Activated CD4-positive, alpha-beta T cell treated with anti-CD3 and anti-CD28 coated beads for 48 hours (primary cell): ENCODE measurements at regions not wholly inside any gene's neighbourhood (a gene's known extent, or its start where the extent isn't known, plus 50 kb on each side); places are given as distances from the start of the nearest gene placed in this dataset.
"Not testable (repeated sequence)": the region's sequence is repeated elsewhere in the genome, so short reads cannot be mapped to it uniquely, and the experiment has no call there.

ENCODE experiments used
- DNase-seq: peaks from one replicate; pipeline ENCODE4 v3.0.0-alpha.2; 2020

DNA sequence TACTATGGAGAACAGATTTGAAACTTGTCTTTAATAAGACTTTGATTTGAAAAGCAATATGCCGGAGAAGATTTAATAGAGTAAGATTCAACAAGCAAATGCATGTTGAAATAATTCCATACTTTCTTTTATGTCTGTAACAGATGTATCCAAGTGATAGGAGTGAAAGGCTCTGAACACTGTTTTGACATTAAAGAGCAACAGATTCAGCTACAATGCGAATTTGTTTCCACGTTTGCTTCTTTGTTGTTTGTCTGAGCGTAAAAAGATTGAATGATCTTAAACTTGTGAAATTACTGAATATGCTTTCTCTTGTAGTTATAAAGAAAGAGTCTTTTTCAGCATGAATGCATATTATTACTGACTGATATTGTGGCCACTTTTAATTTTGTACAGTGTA is 2612.9 kb downstream of the PCDH9 start:
- no peak for DNase-seq

- DNase-seq: no peak
These were observed 2638.2 kb downstream of the PCDH9 start for GRCh38 chr13:64591971-64592370.

DNA sequence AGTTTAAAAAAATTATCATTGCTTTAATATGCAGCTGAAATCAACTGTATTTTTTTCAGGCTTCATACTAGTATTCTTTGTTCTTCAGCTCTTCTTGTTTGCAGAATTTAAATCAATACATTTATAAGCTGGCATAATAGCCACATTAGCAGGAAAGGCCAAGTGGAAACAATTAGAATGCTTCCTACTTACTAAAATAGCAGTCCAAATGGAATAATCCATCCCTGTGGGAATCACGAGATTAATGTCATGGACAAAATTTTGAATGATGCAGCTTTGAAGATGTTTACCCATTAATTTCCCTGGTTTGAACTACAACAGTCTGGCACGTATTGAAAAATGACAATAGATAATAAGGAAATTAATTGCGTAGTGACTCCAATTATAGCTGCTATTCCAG is 2650.8 kb downstream of the PCDH9 start:
- DNase-seq: no peak

DNA sequence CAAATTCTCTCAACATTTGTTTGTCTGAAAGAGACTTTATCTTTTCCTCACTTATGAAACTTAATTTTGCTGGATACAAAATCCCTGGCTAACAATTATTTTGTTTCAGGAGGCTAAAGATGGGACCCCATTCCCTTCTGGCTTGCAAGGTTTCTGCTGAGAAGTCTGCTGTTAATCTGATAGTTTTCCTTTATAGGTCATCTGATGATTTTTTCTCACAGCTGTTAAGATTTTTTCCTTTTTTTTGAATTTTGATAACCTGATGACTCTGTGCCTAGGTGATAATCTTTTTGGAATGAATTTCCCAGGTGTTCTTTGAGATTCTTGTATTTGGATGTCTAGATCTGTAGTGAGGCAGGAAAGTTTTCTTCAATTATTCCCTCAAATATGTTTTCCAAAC is 2661.4 kb downstream of the PCDH9 start:
- no peak for DNase-seq

GRCh38 chr13:64558031-64558430 is 2672.1 kb downstream of the PCDH9 start:
- not testable (repeated sequence) for DNase-seq

DNA sequence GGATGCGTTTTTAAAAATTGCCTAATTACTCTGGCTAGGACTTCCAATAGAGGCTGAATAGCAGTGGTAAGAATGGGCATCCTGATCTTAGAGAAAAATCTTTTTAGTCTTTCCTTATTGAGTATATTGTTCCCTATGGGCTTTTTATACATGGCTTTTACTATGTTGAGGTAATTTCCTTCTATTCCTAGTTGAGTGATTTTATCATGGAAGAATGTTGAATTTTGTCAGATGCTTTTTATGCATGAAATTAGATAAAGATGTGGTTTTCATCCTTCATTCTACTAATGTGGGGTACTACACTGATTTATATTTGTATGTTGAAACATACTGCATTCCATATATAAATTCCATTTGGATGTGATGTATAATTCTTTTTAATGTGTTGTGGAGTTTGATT is 2673.8 kb downstream of the PCDH9 start:
- no peak for DNase-seq

DNA sequence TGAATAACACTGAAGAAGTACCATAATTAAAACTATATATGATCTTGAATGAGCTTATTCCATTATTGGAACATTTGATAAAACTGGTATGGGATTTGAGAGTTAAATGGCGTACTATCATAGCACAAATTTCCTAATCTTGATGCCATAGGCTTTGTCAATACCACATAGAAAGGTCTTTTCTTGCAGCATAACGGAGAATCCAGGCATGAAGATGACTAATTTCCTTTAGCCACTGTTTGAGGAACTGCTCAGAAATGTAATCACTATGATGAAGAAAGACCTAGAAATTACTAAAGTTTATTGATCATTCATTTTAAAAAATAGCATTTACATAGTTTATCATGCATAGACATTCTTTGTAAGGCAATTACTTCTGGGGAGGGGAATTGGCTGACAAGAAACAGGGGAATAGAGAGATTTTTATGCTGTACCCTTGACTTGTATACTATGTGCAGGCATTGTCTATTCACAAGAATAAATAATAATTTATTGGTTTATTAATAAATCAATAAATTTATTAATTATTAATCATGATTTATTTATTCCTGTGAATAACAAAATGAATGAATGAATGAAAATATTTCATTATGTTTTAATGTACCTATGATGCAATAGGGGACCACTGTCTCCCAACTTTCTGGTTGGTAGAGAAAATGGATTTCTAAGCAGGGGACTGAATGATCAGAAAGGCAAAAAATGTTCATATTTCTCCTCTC is 2676.6 kb downstream of the PCDH9 start:
- DNase-seq: no peak

GRCh38 chr13:64551755-64552154 is 2678.4 kb downstream of the PCDH9 start:
- no peak for DNase-seq

DNA sequence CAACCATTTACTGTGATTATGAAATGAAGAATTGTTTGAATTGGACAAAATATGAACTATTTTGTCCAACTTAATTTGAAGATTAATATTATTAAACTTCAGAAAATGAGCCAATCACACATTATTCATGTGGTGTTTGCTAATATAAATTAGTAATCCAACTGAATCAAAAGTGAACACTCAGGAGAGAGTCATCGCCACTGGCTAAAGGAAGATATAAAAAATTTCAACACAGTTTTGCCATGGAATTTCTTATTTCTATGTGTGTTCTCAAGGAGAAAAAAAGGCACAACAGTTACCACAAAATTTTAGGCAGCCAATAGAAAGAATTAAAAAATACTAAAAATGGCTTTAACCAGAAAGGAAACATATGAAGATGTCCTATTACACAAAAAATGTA is 2683.8 kb downstream of the PCDH9 start:
- DNase-seq: no peak

DNA sequence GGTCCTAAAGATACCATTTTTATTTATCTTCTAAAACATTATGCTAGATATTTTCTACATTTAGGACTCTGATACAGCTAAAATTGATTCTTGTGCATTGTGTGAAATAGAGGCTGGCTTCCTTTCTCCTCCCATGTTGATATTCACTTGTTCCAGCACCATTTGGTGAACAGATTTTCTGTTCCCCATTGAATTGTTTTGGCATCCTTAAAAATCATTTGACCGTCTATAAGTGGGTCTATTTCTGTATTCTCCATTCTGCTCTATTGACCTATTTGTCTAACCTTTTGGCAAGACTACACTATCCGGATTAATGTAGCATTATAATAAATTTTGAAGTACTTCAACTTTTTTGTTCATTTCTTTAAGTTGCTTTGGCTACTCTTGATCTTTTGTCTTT is 2689.2 kb downstream of the PCDH9 start:
- DNase-seq: no peak

DNA sequence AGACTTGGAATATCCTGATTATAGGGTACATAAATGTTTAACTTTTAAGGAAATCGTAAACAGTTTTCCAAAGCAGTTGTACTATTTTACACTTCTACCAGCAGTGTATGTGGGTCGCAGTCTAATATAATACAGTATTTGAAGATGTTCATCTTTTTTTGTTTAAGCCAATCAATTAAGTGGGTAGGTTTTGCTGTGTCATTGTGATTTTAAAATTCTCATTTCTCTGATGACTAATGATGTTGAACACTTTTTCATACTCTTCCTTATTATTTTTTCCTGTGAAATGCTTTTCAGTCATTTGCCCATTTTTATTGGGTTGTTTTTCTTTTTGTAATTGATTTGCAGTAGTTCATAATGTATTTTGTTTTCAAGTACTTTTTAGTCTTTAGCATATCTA is 2689.7 kb downstream of the PCDH9 start:
- no peak for DNase-seq

DNA sequence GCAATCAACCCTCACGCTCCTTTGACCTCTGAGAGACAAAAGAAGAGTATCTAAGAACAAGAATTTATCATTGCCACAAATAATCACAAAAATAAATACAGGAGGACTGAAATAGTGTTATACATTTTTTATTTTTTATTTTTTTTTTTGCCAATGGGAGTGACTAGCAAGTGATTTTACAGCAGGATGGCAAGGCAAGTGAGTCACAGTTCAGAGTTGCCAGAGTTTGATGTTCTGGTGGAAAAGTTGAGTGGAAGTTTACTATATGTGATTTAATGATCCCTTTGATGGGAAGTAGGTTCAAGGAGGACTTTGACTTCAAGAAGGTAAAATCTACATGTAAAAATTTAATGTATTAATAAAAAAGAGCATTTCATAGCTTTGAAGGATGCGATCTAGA is 2691.4 kb downstream of the PCDH9 start:
- DNase-seq: no peak

- DNase-seq: no peak
These were observed 2695.8 kb downstream of the PCDH9 start for GRCh38 chr13:64534302-64534701.

GRCh38 chr13:64531400-64531799 is 2698.7 kb downstream of the PCDH9 start:
- no peak for DNase-seq

DNA sequence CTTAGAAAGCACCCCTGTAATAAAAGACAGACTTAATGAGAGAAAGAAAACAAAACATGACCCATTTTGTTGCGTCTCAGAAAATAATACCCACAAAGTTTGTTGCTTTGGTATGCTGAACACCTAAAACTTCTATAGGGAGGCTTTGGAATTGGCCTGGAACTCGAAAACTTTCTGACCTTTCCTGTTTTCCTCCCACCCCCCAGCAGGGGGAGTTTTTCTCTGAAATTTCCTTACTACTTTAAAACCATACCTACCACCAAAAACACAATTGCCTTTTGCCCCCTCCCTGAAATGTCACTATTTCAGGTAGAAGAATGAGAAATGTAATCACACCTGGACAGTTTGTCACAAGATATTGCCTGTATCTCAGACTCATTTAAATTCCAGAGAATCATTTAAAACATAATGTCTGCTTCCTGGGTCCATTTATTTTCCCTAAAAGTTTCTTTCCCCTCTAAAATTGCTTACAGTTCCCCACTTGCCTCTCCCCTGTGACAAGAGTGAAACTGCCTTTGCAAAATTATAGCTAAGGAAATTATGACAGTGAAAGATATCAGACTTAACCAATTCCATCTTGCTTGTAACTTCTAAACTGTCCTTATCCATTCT is 2700.2 kb downstream of the PCDH9 start:
- DNase-seq: peak; percentile 20

DNA sequence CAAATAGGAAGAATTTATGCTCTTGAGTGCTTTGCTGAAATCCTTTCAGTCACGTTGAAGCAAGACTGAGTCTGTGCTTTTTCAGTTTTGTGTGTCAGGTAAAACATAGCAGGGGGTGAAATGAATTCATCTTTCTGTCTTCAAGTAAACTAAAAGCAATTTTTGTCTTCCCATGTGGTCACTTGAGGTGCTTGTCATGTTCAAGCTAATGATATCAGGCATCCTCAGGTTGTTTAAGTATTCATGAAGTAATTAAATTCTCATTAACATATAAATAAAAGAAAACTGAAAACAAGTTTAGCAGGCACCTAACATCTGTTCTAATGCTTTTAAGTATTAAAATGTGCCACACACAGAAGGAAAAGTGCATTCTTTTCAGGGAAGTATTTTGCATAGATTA is 2701.3 kb downstream of the PCDH9 start:
- DNase-seq: no peak

GRCh38 chr13:64527561-64527960 is 2702.6 kb downstream of the PCDH9 start:
- DNase-seq: no peak

DNA sequence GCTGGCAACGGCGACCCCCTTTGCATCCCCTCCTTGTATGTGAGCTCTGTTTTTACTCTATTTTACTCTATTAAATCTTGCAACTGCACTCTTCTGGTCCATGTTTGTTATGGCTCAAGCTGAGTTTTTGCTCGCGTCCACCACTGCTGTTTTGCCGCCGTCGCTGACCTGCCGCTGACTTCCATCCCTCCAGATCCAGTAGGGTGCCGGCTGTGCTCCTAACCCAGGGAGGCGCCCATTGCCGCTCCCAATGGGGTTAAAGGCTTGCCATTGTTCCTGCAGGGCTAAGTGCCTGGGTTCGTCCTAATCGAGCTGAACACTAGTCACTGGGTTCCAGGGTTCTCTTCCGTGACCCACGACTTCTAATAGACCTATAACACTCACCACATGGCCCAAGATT is 2704.4 kb downstream of the PCDH9 start:
- DNase-seq: no peak

- no peak for DNase-seq
These were observed 2719.4 kb downstream of the PCDH9 start for GRCh38 chr13:64510747-64511146.

DNA sequence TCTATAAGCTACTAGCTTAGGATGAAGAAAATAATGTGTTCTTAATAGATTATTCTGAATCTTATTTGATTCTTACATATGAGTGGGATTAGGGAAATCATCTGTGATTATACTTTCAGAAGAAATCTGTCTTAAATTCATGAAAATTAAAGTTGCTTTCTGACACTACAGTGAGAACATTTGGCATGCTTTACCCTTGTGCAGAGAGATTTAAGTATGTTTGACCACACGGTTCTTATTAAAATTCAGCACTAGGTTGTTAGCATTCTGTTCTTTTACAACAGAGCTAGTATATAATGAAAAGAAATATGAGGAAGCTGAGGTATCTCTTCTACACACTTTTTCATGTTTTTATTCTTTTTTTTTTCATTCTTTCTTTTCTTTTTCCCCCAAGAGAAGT is 2723.9 kb downstream of the PCDH9 start:
- no peak for DNase-seq

- DNase-seq: no peak
These were observed 2724.7 kb downstream of the PCDH9 start for GRCh38 chr13:64505336-64505910.

DNA sequence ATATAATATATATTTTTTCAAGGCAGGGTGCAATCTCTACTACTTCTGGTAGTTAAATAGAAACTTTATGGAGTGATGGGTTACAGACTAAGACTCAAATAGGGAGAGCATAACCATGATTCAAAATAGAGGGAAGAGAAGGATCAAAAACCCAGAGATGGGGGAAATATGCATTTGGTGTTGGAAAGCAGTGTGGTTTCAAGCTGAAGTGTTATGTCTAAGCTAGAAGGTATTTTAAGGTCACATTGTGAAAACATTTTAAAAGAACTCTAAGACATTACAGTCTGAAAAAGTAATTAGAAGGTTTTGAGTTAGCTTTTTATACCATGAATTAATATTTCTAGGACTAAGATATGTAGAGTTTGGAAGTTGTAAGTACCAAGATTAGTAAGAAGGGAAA is 2741.4 kb downstream of the PCDH9 start:
- no peak for DNase-seq

GRCh38 chr13:64482373-64482772 is 2747.8 kb downstream of the PCDH9 start:
- DNase-seq: no peak

DNA sequence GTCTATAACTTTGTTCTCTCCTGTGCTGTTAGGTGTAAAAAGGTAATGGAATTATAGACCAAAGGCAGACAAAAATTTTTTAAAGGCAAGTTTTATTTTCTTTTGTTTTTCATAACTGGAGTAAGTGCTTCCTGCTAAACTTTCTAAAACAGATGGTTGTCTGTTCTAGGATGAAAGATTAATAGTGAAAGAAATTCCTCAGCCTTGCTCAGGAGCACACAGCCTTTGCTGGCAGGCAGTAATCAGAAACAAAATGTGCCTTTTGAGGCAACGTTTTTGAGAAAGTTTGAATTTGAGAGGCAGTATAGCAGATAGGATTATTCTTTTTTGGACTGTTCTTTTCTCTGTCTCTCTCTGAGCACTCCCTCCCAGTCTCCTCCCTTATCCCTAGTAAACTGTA is 2749.5 kb downstream of the PCDH9 start:
- no peak for DNase-seq

- DNase-seq: no peak
These were observed 2749.9 kb downstream of the PCDH9 start for GRCh38 chr13:64480211-64480610.
